ENCODE measurements at regions not wholly inside any gene's neighbourhood (a gene's known extent, or its start where the extent isn't known, plus 50 kb on each side); places are given as distances from the start of the nearest gene placed in this dataset.

- Histone ChIP-seq H2BK5ac (ENCODE audit: low read depth, low read length, poor library complexity, severe bottlenecking) (no peak overlapping the region), H3K27me3 (ENCODE audit: control insufficient read depth in 1 of 2, insufficient read depth in 1 of 2, low read length in 2 of 2) (no peaks in the 10 kb centered on the region), H3K36me3 (ENCODE audit: control insufficient read depth in 1 of 2, insufficient read depth in 2 of 2, low read depth in 1 of 2, low read length in 2 of 2) (no peaks in the 10 kb centered on the region), H3K14ac (ENCODE audit: low read length in 2 of 2) (no peak overlapping the region), H3K4me3 (ENCODE audit: insufficient read depth in 1 of 2, low read depth in 1 of 2, low read length in 2 of 2) (no peak overlapping the region), H2BK12ac (ENCODE audit: low read length in 2 of 2) (no peak overlapping the region), H3K9ac (ENCODE audit: low read length) (no peak overlapping the region), H3K18ac (ENCODE audit: low read depth in 1 of 2, low read length in 2 of 2) (no peak overlapping the region), H3K27ac (ENCODE audit: low read length, poor library complexity, severe bottlenecking) (no peak overlapping the region), H2BK15ac (ENCODE audit: low read depth, poor library complexity, severe bottlenecking) (no peak overlapping the region), H2AFZ (ENCODE audit: low read depth, low read length) (no peak overlapping the region), H4K91ac (ENCODE audit: low read length) (no peak overlapping the region), H3K23ac (ENCODE audit: low read length in 2 of 2) (no peak overlapping the region), H2BK120ac (ENCODE audit: low read depth, low read length) (no peak overlapping the region), H3K4me1 (ENCODE audit: control insufficient read depth, insufficient read depth, low read depth, low read length) (peaks cover 2% of the 10 kb centered on the region), H3K9me3 (ENCODE audit: control insufficient read depth, low read length) (no peaks in the 10 kb centered on the region), H3K79me1 (replicated peaks; ENCODE audit: low read length, poor library complexity, severe bottlenecking) (no peaks in the 10 kb centered on the region), H3K4ac (ENCODE audit: low read depth in 1 of 2, low read length in 2 of 2) (no peak overlapping the region), H3K4me2 (ENCODE audit: low read length, poor library complexity, severe bottlenecking) (no peak overlapping the region), H4K8ac (ENCODE audit: low read length) (no peak overlapping the region), H2AK5ac (ENCODE audit: low read length, severe bottlenecking) (no peak overlapping the region)
- WGBS: 83% methylated on average over 1 of the region's 4 CpGs
- DNase-seq: no peak
Measured at GRCh38 chr20:23167431-23167830, 81.3 kb upstream of the CD93 start.

DNA sequence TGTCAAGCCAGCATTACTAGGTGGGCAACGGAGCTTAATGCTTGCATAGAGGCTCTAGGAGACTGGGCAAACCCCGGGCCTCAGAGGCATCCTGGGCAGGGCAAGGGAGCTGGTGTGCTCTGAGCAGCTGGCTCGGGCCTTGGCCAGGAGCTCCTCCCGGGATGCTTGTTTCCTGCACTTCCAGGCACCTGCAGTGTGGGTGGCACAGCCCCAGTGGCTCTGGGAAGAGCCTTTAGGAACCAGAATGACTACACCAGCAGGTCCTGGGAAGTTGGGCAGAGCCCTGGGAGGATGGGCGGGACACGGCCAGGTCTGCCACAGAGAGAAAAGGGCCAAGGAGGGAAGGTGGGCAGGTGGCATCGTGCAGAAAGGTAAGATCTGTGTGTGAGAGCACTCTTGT lies 80.4 kb upstream of the CD93 start:
- Histone ChIP-seq H2BK120ac (ENCODE audit: low read depth, low read length) (no peak overlapping the region), H3K27ac (ENCODE audit: low read length, poor library complexity, severe bottlenecking) (no peak overlapping the region), H2BK5ac (ENCODE audit: low read depth, low read length, poor library complexity, severe bottlenecking) (no peak overlapping the region), H3K23ac (ENCODE audit: low read length in 2 of 2) (no peak overlapping the region), H3K18ac (ENCODE audit: low read depth in 1 of 2, low read length in 2 of 2) (no peak overlapping the region), H2AK5ac (ENCODE audit: low read length, severe bottlenecking) (no peak overlapping the region), H3K4me1 (ENCODE audit: control insufficient read depth, insufficient read depth, low read depth, low read length) (peaks cover 8% of the 10 kb centered on the region), H3K27me3 (ENCODE audit: control insufficient read depth in 1 of 2, insufficient read depth in 1 of 2, low read length in 2 of 2) (no peaks in the 10 kb centered on the region), H3K9me3 (ENCODE audit: control insufficient read depth, low read length) (no peaks in the 10 kb centered on the region), H4K91ac (ENCODE audit: low read length) (no peak overlapping the region), H3K4me3 (ENCODE audit: insufficient read depth in 1 of 2, low read depth in 1 of 2, low read length in 2 of 2) (no peak overlapping the region), H3K79me1 (replicated peaks; ENCODE audit: low read length, poor library complexity, severe bottlenecking) (no peaks in the 10 kb centered on the region), H3K36me3 (ENCODE audit: control insufficient read depth in 1 of 2, insufficient read depth in 2 of 2, low read depth in 1 of 2, low read length in 2 of 2) (no peaks in the 10 kb centered on the region), H3K9ac (ENCODE audit: low read length) (no peak overlapping the region), H3K4ac (ENCODE audit: low read depth in 1 of 2, low read length in 2 of 2) (no peak overlapping the region), H2BK15ac (ENCODE audit: low read depth, poor library complexity, severe bottlenecking) (no peak overlapping the region), H3K4me2 (ENCODE audit: low read length, poor library complexity, severe bottlenecking) (no peak overlapping the region), H2AFZ (ENCODE audit: low read depth, low read length) (no peak overlapping the region), H2BK12ac (ENCODE audit: low read length in 2 of 2) (no peak overlapping the region), H3K14ac (ENCODE audit: low read length in 2 of 2) (no peak overlapping the region), H4K8ac (ENCODE audit: low read length) (no peak overlapping the region)
- 93% methylated on average over 4 of the region's 7 CpGs for WGBS
- no peak for DNase-seq

DNA sequence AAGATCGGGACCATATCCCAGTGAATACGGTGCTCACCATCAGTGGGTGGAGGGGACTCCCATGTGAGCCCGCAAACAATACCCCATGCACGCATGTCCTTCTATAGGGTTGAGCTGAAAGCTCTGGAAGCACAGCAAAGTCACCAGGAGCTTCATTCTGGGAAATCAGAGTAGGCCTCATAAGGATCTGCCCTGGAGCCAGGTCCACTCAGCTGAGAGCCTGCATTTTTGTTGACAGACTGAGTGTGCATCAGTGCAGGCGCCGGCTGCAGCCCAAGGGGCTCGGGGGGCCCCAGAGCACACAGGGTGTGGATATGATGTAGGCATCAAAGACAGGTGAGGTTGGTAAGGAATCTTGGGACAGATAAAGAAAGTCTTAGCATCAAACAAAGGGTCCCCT lies 79.8 kb upstream of the CD93 start:
- no peak overlapping the region for H3K4me3 ChIP-seq (ENCODE audit: insufficient read depth in 1 of 2, low read depth in 1 of 2, low read length in 2 of 2)
- H3K36me3 ChIP-seq (ENCODE audit: control insufficient read depth in 1 of 2, insufficient read depth in 2 of 2, low read depth in 1 of 2, low read length in 2 of 2): no peaks in the 10 kb centered on the region
- H3K9me3 ChIP-seq (ENCODE audit: control insufficient read depth, low read length): no peaks in the 10 kb centered on the region
- H2BK15ac ChIP-seq (ENCODE audit: low read depth, poor library complexity, severe bottlenecking): no peak overlapping the region
- H3K23ac ChIP-seq (ENCODE audit: low read length in 2 of 2): no peak overlapping the region
- no peak overlapping the region for H3K27ac ChIP-seq (ENCODE audit: low read length, poor library complexity, severe bottlenecking)
- H2BK12ac ChIP-seq (ENCODE audit: low read length in 2 of 2): no peak overlapping the region
- no peak overlapping the region for H3K9ac ChIP-seq (ENCODE audit: low read length)
- H3K4me2 ChIP-seq (ENCODE audit: low read length, poor library complexity, severe bottlenecking): no peak overlapping the region
- H3K18ac ChIP-seq (ENCODE audit: low read depth in 1 of 2, low read length in 2 of 2): no peak overlapping the region
- no peak overlapping the region for H4K8ac ChIP-seq (ENCODE audit: low read length)
- no peak overlapping the region for H2BK120ac ChIP-seq (ENCODE audit: low read depth, low read length)
- H4K91ac ChIP-seq (ENCODE audit: low read length): no peak overlapping the region
- 98% methylated on average over 7 of the region's 7 CpGs for WGBS
- no peaks in the 10 kb centered on the region for H3K27me3 ChIP-seq (ENCODE audit: control insufficient read depth in 1 of 2, insufficient read depth in 1 of 2, low read length in 2 of 2)
- H3K79me1 ChIP-seq (replicated peaks; ENCODE audit: low read length, poor library complexity, severe bottlenecking): no peaks in the 10 kb centered on the region
- no peak for DNase-seq
- peaks cover 14% of the 10 kb centered on the region for H3K4me1 ChIP-seq (ENCODE audit: control insufficient read depth, insufficient read depth, low read depth, low read length)
- H3K4ac ChIP-seq (ENCODE audit: low read depth in 1 of 2, low read length in 2 of 2): no peak overlapping the region
- H2AFZ ChIP-seq (ENCODE audit: low read depth, low read length): no peak overlapping the region
- H3K14ac ChIP-seq (ENCODE audit: low read length in 2 of 2): no peak overlapping the region
- H2AK5ac ChIP-seq (ENCODE audit: low read length, severe bottlenecking): no peak overlapping the region
- no peak overlapping the region for H2BK5ac ChIP-seq (ENCODE audit: low read depth, low read length, poor library complexity, severe bottlenecking)

DNA sequence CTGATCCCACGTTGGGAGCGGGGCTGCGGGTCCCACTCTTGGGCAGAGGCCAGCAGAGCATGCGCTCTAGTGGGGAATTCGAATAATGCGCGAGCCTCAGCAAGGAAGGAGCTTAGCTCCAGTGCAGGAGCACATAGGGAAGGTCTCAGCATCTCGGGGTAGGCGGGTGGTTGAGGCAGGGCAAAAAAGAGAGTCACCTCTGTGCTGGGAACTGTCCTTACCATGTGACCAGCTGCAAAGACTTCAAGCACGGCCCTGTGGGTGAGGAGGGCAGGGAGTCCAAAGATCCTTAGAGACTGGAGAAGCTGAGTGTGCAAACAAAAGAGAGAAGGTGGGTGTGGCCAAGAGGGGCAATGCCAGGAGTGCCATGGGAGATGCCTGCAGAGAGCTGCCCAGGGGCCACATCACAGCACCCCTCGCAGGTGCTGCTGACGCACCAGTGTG lies 79.2 kb upstream of the CD93 start:
- H3K27ac ChIP-seq (ENCODE audit: low read length, poor library complexity, severe bottlenecking): no peak overlapping the region
- H4K8ac ChIP-seq (ENCODE audit: low read length): no peak overlapping the region
- no peak overlapping the region for H3K4ac ChIP-seq (ENCODE audit: low read depth in 1 of 2, low read length in 2 of 2)
- no peak overlapping the region for H3K14ac ChIP-seq (ENCODE audit: low read length in 2 of 2)
- H3K9me3 ChIP-seq (ENCODE audit: control insufficient read depth, low read length): no peaks in the 10 kb centered on the region
- H2BK120ac ChIP-seq (ENCODE audit: low read depth, low read length): no peak overlapping the region
- peak overlapping the region in 1 of 2 experiments; percentile 44 for H3K18ac ChIP-seq (ENCODE audit: low read depth in 1 of 2, low read length in 2 of 2)
- H3K9ac ChIP-seq (ENCODE audit: low read length): no peak overlapping the region
- no peak overlapping the region for H4K91ac ChIP-seq (ENCODE audit: low read length)
- H3K27me3 ChIP-seq (ENCODE audit: control insufficient read depth in 1 of 2, insufficient read depth in 1 of 2, low read length in 2 of 2): no peaks in the 10 kb centered on the region
- no peak overlapping the region for H2AK5ac ChIP-seq (ENCODE audit: low read length, severe bottlenecking)
- peaks cover 17% of the 10 kb centered on the region for H3K4me1 ChIP-seq (ENCODE audit: control insufficient read depth, insufficient read depth, low read depth, low read length)
- 68% methylated on average over 12 of the region's 12 CpGs for WGBS
- H2AFZ ChIP-seq (ENCODE audit: low read depth, low read length): no peak overlapping the region
- H3K79me1 ChIP-seq (replicated peaks; ENCODE audit: low read length, poor library complexity, severe bottlenecking): no peaks in the 10 kb centered on the region
- DNase-seq: no peak
- no peak overlapping the region for H3K4me3 ChIP-seq (ENCODE audit: insufficient read depth in 1 of 2, low read depth in 1 of 2, low read length in 2 of 2)
- H3K23ac ChIP-seq (ENCODE audit: low read length in 2 of 2): no peak overlapping the region
- H2BK12ac ChIP-seq (ENCODE audit: low read length in 2 of 2): peak overlapping the region in 1 of 2 experiments; percentile 29
- H2BK15ac ChIP-seq (ENCODE audit: low read depth, poor library complexity, severe bottlenecking): no peak overlapping the region
- no peaks in the 10 kb centered on the region for H3K36me3 ChIP-seq (ENCODE audit: control insufficient read depth in 1 of 2, insufficient read depth in 2 of 2, low read depth in 1 of 2, low read length in 2 of 2)
- no peak overlapping the region for H2BK5ac ChIP-seq (ENCODE audit: low read depth, low read length, poor library complexity, severe bottlenecking)
- no peak overlapping the region for H3K4me2 ChIP-seq (ENCODE audit: low read length, poor library complexity, severe bottlenecking)
